ENCODE measurements at regions not wholly inside any gene's neighbourhood (a gene's known extent, or its start where the extent isn't known, plus 50 kb on each side); places are given as distances from the start of the nearest gene placed in this dataset.

GRCh38 chr2:58709687-58710354 is 468.7 kb upstream of the FANCL start:
- H3K9me3 Mint-ChIP-seq, result peaks cover 0 to 2% (median 0%) of the 10 kb centered on the region in 7 donors
- Histone ChIP-seq H3K4me1 (ENCODE audit: control insufficient read depth, insufficient read depth, low read length, poor library complexity, severe bottlenecking) (no peaks in the 10 kb centered on the region), H3K4me3 (ENCODE audit: low read depth, low read length) (no peak overlapping the region), H3K27me3 (ENCODE audit: control insufficient read depth, insufficient read depth, low read length) (no peaks in the 10 kb centered on the region), H3K9me3 (ENCODE audit: control insufficient read depth in 2 of 2, low read length in 2 of 2) (no peaks in the 10 kb centered on the region), H3K27ac (ENCODE audit: insufficient read depth, low read length, poor library complexity, severe bottlenecking) (no peak overlapping the region), H3K36me3 (ENCODE audit: control insufficient read depth, insufficient read depth, low read length) (no peaks in the 10 kb centered on the region)
- no peak for ATAC-seq (ENCODE audit: low read depth in 2 of 2)
- H3K36me3 Mint-ChIP-seq, result no peaks in the 10 kb centered on the region
- no peak overlapping the region for H3K27ac Mint-ChIP-seq
- DNase-seq, result no peak
- no peak overlapping the region for H3K4me3 Mint-ChIP-seq
- H3K27me3 Mint-ChIP-seq, result no peaks in the 10 kb centered on the region
- no peaks in the 10 kb centered on the region for H3K4me1 Mint-ChIP-seq

GRCh38 chr2:58709274-58709673 is 468.1 kb upstream of the FANCL start:
- Mint-ChIP-seq H3K27me3 (no peaks in the 10 kb centered on the region), H3K4me1 (no peaks in the 10 kb centered on the region), H3K27ac (no peak overlapping the region), H3K4me3 (no peak overlapping the region), H3K9me3 (peaks cover 0 to 2% (median 0%) of the 10 kb centered on the region in 7 donors), H3K36me3 (no peaks in the 10 kb centered on the region)
- no peak for DNase-seq
- H3K4me1 ChIP-seq (ENCODE audit: control insufficient read depth, insufficient read depth, low read length, poor library complexity, severe bottlenecking), result no peaks in the 10 kb centered on the region
- no peaks in the 10 kb centered on the region for H3K9me3 ChIP-seq (ENCODE audit: control insufficient read depth in 2 of 2, low read length in 2 of 2)
- ATAC-seq (ENCODE audit: low read depth in 2 of 2), result no peak
- H3K27me3 ChIP-seq (ENCODE audit: control insufficient read depth, insufficient read depth, low read length), result no peaks in the 10 kb centered on the region
- H3K36me3 ChIP-seq (ENCODE audit: control insufficient read depth, insufficient read depth, low read length), result no peaks in the 10 kb centered on the region
- H3K4me3 ChIP-seq (ENCODE audit: low read depth, low read length), result no peak overlapping the region
- no peak overlapping the region for H3K27ac ChIP-seq (ENCODE audit: insufficient read depth, low read length, poor library complexity, severe bottlenecking)

GRCh38 chr2:58708565-58708964 is 467.4 kb upstream of the FANCL start:
- no peak overlapping the region for H3K4me3 Mint-ChIP-seq
- peaks cover 0 to 2% (median 0%) of the 10 kb centered on the region in 7 donors for H3K9me3 Mint-ChIP-seq
- no peaks in the 10 kb centered on the region for H3K4me1 ChIP-seq (ENCODE audit: control insufficient read depth, insufficient read depth, low read length, poor library complexity, severe bottlenecking)
- no peaks in the 10 kb centered on the region for H3K4me1 Mint-ChIP-seq
- DNase-seq (no peak), ATAC-seq (ENCODE audit: low read depth in 2 of 2) (no peak)
- no peaks in the 10 kb centered on the region for H3K36me3 Mint-ChIP-seq
- H3K27ac ChIP-seq (ENCODE audit: insufficient read depth, low read length, poor library complexity, severe bottlenecking), result no peak overlapping the region
- no peak overlapping the region for H3K27ac Mint-ChIP-seq
- H3K36me3 ChIP-seq (ENCODE audit: control insufficient read depth, insufficient read depth, low read length), result no peaks in the 10 kb centered on the region
- no peak overlapping the region for H3K4me3 ChIP-seq (ENCODE audit: low read depth, low read length)
- no peaks in the 10 kb centered on the region for H3K27me3 Mint-ChIP-seq
- no peaks in the 10 kb centered on the region for H3K27me3 ChIP-seq (ENCODE audit: control insufficient read depth, insufficient read depth, low read length)
- no peaks in the 10 kb centered on the region for H3K9me3 ChIP-seq (ENCODE audit: control insufficient read depth in 2 of 2, low read length in 2 of 2)

- Histone ChIP-seq H3K4me3 (ENCODE audit: low read depth, low read length) (no peak overlapping the region), H3K27ac (ENCODE audit: insufficient read depth, low read length, poor library complexity, severe bottlenecking) (no peak overlapping the region), H3K27me3 (ENCODE audit: control insufficient read depth, insufficient read depth, low read length) (no peaks in the 10 kb centered on the region), H3K9me3 (ENCODE audit: control insufficient read depth in 2 of 2, low read length in 2 of 2) (no peaks in the 10 kb centered on the region), H3K36me3 (ENCODE audit: control insufficient read depth, insufficient read depth, low read length) (no peaks in the 10 kb centered on the region), H3K4me1 (ENCODE audit: control insufficient read depth, insufficient read depth, low read length, poor library complexity, severe bottlenecking) (no peaks in the 10 kb centered on the region)
- no peak for ATAC-seq (ENCODE audit: low read depth in 2 of 2)
- Mint-ChIP-seq H3K36me3 (no peaks in the 10 kb centered on the region), H3K9me3 (peaks cover 0 to 2% (median 0%) of the 10 kb centered on the region in 7 donors), H3K27ac (no peak overlapping the region), H3K4me1 (no peaks in the 10 kb centered on the region), H3K4me3 (no peak overlapping the region), H3K27me3 (no peaks in the 10 kb centered on the region)
- no peak for DNase-seq
Observed at GRCh38 chr2:58702302-58702885, 461.3 kb upstream of the FANCL start.

- Histone ChIP-seq H3K27ac (ENCODE audit: insufficient read depth, low read length, poor library complexity, severe bottlenecking) (no peak overlapping the region), H3K4me3 (ENCODE audit: low read depth, low read length) (no peak overlapping the region), H3K9me3 (ENCODE audit: control insufficient read depth in 2 of 2, low read length in 2 of 2) (no peaks in the 10 kb centered on the region), H3K4me1 (ENCODE audit: control insufficient read depth, insufficient read depth, low read length, poor library complexity, severe bottlenecking) (no peaks in the 10 kb centered on the region), H3K27me3 (ENCODE audit: control insufficient read depth, insufficient read depth, low read length) (no peaks in the 10 kb centered on the region), H3K36me3 (ENCODE audit: control insufficient read depth, insufficient read depth, low read length) (no peaks in the 10 kb centered on the region)
- no peak overlapping the region for H3K27ac Mint-ChIP-seq
- H3K36me3 Mint-ChIP-seq, result no peaks in the 10 kb centered on the region
- H3K9me3 Mint-ChIP-seq, result peaks cover 0 to 2% (median 0%) of the 10 kb centered on the region in 7 donors
- no peaks in the 10 kb centered on the region for H3K27me3 Mint-ChIP-seq
- H3K4me3 Mint-ChIP-seq, result no peak overlapping the region
- no peak for DNase-seq
- no peak for ATAC-seq (ENCODE audit: low read depth in 2 of 2)
- H3K4me1 Mint-ChIP-seq, result no peaks in the 10 kb centered on the region
Observed at GRCh38 chr2:58701688-58702301, 460.7 kb upstream of the FANCL start.

GRCh38 chr2:58700591-58700990 is 459.5 kb upstream of the FANCL start:
- Mint-ChIP-seq H3K27me3 (no peaks in the 10 kb centered on the region), H3K4me3 (no peak overlapping the region)

GRCh38 chr2:58699411-58699810 is 458.3 kb upstream of the FANCL start:
- Histone ChIP-seq H3K27ac (ENCODE audit: insufficient read depth, low read length, poor library complexity, severe bottlenecking) (no peak overlapping the region), H3K27me3 (ENCODE audit: control insufficient read depth, insufficient read depth, low read length) (no peaks in the 10 kb centered on the region), H3K9me3 (ENCODE audit: control insufficient read depth in 2 of 2, low read length in 2 of 2) (no peaks in the 10 kb centered on the region), H3K36me3 (ENCODE audit: control insufficient read depth, insufficient read depth, low read length) (no peaks in the 10 kb centered on the region), H3K4me1 (ENCODE audit: control insufficient read depth, insufficient read depth, low read length, poor library complexity, severe bottlenecking) (no peaks in the 10 kb centered on the region), H3K4me3 (ENCODE audit: low read depth, low read length) (no peak overlapping the region)
- Mint-ChIP-seq H3K4me3 (no peak overlapping the region), H3K27ac (no peak overlapping the region), H3K27me3 (no peaks in the 10 kb centered on the region), H3K9me3 (peaks cover 0 to 5% (median 0%) of the 10 kb centered on the region in 7 donors), H3K4me1 (no peaks in the 10 kb centered on the region), H3K36me3 (no peaks in the 10 kb centered on the region)
- DNase-seq (no peak), ATAC-seq (ENCODE audit: low read depth in 2 of 2) (no peak)

More at GRCh38 chr2:58700591-58700990, 459.5 kb upstream of the FANCL start:
- Histone ChIP-seq H3K4me3 (ENCODE audit: low read depth, low read length) (no peak overlapping the region), H3K27ac (ENCODE audit: insufficient read depth, low read length, poor library complexity, severe bottlenecking) (no peak overlapping the region), H3K36me3 (ENCODE audit: control insufficient read depth, insufficient read depth, low read length) (no peaks in the 10 kb centered on the region), H3K27me3 (ENCODE audit: control insufficient read depth, insufficient read depth, low read length) (no peaks in the 10 kb centered on the region), H3K9me3 (ENCODE audit: control insufficient read depth in 2 of 2, low read length in 2 of 2) (no peaks in the 10 kb centered on the region), H3K4me1 (ENCODE audit: control insufficient read depth, insufficient read depth, low read length, poor library complexity, severe bottlenecking) (no peaks in the 10 kb centered on the region)
- H3K27ac Mint-ChIP-seq, result no peak overlapping the region
- DNase-seq, result no peak
- ATAC-seq (ENCODE audit: low read depth in 2 of 2), result no peak
- H3K36me3 Mint-ChIP-seq, result no peaks in the 10 kb centered on the region
- peaks cover 0 to 5% (median 0%) of the 10 kb centered on the region in 7 donors for H3K9me3 Mint-ChIP-seq
- no peaks in the 10 kb centered on the region for H3K4me1 Mint-ChIP-seq

GRCh38 chr2:58698620-58699019 is 457.5 kb upstream of the FANCL start:
- H3K36me3 ChIP-seq (ENCODE audit: control insufficient read depth, insufficient read depth, low read length), result no peaks in the 10 kb centered on the region
- DNase-seq (no peak), ATAC-seq (ENCODE audit: low read depth in 2 of 2) (no peak)
- H3K4me3 ChIP-seq (ENCODE audit: low read depth, low read length), result no peak overlapping the region
- no peak overlapping the region for H3K4me3 Mint-ChIP-seq
- H3K27ac ChIP-seq (ENCODE audit: insufficient read depth, low read length, poor library complexity, severe bottlenecking), result no peak overlapping the region
- no peaks in the 10 kb centered on the region for H3K36me3 Mint-ChIP-seq
- H3K9me3 ChIP-seq (ENCODE audit: control insufficient read depth in 2 of 2, low read length in 2 of 2), result no peaks in the 10 kb centered on the region
- no peaks in the 10 kb centered on the region for H3K4me1 Mint-ChIP-seq
- H3K27me3 Mint-ChIP-seq, result no peaks in the 10 kb centered on the region
- H3K27ac Mint-ChIP-seq, result no peak overlapping the region
- H3K9me3 Mint-ChIP-seq, result peaks cover 0 to 5% (median 2%) of the 10 kb centered on the region in 7 donors
- no peaks in the 10 kb centered on the region for H3K4me1 ChIP-seq (ENCODE audit: control insufficient read depth, insufficient read depth, low read length, poor library complexity, severe bottlenecking)
- H3K27me3 ChIP-seq (ENCODE audit: control insufficient read depth, insufficient read depth, low read length), result no peaks in the 10 kb centered on the region

All from CD4-positive, CD25-positive, alpha-beta regulatory T cell (primary cell).